Mucosa of gallbladder (tissue), 1 donor: ENCODE measurements at regions not wholly inside any gene's neighbourhood (a gene's known extent, or its start where the extent isn't known, plus 50 kb on each side); places are given as distances from the start of the nearest gene placed in this dataset.

Experiments used
- DNase-seq: peaks from one replicate; pipeline ENCODE4 v3.0.0-alpha.2; 2020; ENCODE audit warnings: low spot score
- donor health status: DM: no; HTN: no; CAD: no.

DNA sequence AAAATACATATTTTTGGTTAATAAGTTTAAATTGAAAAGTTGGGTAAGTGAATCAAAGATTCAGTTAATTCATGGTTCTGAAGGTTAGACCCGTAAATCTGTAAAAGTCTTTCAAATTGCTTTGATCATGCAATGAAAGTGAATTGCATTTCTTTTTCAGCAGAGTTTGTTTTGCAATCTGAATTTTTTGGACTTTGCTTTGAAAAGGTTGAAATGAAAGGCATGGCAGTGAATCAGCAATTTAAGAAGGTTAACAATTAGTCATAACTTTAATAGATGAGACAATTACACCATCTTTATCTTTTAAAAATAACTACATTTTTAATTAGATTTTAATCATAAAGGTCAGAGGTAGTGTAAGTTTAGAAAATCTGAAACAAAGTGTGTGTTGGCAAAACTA is 310.9 kb upstream of the KCNJ16 start:
- no peak for DNase-seq

DNA sequence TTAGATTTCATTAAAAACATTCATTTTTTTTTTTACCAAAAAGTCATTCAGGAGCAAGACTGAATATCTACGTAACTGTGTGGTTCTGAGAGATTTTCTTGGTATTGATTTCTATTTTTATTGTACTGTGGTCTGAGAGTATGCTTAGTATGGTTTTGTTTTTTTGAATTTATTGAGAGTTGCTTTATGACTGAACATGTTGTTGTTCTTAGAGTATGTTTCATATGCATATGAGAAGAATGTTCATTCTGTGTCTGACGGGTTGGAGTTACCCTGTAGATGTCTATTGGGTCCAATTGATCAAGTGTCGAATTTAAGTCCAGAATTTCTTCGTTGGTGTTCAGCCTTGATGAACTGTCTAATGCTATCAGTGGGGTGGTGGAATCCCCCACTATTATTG is 306.0 kb upstream of the KCNJ16 start:
- DNase-seq = no peak

DNA sequence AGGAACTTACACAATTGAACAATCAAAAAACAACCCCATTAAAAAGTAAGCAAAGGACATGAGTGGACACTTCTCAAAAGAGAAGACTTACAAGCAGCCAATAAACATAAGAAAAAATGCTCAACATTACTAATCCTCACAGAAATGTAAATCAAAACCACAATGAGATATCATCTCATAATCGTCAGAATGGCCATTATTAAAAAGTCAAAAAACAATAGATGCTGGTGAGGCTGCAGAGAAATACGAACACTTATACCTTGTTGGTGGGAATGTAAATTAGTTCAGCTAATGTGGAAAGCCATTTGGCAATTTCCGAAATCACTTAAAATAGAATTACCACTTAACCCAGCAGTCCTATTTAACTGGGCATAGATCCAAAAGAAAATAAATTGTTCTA is 301.9 kb upstream of the KCNJ16 start:
- DNase-seq = no peak

DNA sequence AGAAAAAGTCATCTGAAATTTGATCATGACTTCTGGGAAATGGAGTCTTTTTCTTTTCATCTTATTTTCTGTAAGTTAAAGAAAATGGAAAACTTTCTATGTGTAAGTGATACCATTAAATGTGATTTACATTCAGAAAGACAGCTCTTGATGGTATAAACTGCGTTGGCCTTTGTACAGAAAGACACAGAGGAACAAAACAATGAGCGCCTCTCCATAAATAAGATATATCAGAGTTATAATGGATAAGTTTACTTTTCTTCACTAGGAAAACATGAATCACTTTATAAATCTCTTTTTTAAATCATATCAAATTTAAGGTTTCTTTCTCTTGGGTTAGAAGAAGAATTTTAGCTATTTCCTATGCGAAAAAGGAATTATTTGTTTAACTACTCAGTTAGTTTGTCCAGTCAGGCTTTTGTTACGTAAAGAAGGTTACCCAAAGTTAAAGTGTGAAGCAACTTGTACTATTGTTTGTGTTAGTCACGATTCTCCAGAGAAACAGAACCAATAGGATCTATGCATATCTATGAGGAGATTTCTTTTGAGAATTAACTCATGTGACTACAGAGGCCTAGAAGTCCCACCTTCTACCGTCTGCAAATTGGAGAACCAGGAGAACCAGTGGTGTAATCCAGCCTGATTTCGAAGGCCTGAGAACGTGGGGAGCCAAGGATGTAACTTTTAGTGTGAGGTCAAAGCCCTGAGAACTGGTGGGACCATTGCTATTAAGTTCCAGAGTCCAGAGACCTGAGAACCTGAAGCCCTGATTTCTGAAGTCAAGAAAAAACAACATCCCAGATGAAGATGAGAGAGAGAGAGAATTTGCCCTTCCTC is 295.4 kb upstream of the KCNJ16 start:
- no peak for DNase-seq

DNA sequence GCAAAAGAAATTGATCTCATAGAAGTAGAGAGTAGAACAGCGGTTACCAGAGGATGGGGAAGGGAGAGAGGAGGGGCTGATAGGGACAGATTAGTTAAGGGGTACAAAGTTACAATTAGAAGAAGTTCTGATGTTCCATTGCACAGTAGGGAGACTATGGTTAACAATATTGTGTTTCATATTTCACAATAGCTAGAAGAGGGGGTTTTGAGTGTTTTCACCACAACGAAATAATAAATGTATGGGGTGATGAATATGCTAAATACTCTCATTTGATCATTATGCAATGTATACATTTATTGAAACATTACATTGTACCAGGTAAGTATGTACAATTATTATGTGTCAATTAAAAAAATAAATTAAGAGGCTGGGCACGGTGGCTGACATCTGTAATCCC is 291.2 kb upstream of the KCNJ16 start:
- DNase-seq = no peak

DNA sequence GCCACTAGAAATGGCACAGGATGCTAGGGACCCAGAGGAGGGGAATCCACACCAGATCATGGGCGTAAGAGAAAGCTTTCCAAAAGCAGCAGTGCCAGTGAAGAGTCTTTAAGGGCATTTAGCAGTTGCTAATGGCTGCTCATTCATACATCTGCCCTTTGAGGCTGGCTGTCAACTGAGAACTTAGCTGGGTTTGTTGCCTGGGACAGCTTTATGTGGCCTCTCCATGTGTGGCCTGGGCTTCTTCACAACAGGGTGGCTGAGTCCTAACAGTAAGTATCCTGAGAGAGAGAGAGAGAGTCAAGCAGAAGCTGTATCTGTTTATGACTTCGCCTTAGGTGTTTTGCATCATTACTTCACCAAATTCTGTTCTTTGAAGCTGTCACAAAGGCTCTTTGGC is 286.1 kb upstream of the KCNJ16 start:
- DNase-seq = no peak

DNA sequence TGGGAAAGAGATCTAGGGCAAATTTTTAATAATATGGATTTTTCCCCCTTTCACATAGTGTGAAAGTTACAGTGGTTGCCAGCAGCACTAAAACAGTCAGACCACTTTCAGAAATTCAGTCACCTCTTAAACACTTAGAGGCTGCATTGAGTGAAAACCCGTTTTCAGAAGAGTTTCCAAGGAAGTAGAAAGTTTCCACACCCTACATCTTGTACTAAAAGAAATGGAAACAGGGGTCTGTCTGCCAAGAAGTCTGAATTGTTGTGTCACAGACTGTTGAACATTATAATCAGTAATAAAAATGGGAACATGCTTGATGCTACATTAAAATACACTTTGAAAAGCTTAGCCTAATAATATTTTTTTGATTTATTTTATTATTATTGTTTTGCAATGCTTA is 278.9 kb upstream of the KCNJ16 start:
- no peak for DNase-seq

DNA sequence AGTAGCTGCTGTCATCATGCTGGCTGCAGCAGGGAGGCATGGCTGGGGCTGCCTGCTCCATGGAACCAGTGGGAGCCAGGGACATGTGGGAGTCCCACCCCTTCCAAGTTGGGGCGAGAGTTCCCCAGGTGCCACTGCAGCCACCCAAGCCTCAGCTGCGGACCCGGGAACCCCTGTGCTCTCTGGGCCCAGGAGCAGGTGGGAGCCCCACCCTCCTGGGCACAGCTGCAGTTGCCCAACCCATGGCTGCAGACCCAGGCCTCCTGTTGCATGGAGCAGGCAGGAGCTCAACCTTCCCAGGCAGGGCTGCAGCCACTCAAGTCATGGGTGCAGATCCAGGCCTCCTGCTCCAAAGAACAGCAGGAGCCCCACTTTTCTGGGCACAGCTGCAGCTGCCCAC is 274.2 kb upstream of the KCNJ16 start:
- DNase-seq = no peak

DNA sequence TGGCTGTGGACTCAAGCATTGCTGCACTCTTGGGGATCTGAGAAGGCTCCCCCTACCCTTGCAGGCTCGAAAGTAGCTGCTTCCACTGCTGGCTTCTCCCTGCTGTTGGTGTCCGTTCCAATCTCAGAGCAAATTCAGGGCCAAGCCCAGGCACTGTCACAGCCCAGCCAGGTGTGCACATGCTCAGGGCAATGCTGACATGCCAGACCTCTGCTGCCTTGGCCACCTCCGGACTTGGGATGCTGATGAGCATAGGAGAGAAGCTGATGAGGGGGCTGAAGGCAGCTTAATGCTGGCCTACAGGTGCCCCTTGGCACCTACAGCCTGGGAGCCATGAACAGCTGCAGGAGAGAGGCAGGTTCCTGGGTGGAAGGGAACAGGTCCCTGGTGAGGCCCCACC is 273.7 kb upstream of the KCNJ16 start:
- DNase-seq = no peak

DNA sequence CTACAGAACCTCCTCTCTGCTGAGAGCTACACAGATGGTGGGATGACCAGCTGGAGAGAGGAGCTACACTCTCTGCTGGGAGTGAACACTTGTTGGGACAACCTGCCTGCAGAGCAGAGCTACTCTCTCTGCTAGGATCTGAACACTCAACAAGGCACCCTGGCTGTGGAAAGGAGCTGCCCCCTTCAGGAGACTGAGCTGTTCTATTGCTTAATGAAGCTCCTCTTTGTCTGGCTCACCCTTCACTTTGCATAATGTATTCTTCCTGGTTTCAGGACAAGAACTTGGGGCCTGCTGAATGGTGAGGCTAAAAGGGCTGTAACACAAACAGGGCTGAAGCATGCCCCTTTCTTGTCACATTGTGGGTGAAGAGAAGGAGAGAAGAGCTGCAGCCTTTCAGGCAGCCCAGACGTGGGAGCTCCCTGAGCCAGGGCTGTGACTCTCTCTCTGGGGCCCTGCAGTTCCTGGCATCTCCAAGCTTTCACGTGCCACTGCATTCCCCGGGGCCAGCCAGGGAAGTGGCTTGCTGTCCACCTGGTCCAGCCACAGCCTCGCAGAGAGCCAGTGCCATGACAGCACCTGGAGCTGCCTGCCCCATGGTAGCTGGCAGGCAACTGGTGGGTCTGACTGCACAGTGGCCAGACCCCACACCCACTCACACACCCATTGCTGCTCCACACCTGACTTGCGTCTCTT is 272.8 kb upstream of the KCNJ16 start:
- no peak for DNase-seq

DNA sequence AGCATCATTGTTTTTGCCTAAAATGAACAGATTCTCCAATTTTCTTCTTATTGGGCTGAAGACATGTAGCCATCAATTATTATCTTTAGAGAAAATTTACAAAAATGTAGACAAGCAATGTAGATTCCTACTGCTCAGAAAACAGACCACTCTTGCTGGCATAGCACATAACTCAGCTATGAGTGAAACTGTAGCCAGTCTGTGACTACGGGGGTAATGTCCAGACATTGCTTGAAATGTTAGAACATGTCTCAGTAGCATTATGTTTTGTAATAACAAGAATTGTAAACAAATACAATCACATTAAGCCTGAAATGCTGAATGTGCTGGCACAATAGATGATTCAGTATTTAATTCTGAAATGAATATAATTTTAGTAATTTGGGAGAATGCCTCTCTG is 265.7 kb upstream of the KCNJ16 start:
- DNase-seq = no peak

DNA sequence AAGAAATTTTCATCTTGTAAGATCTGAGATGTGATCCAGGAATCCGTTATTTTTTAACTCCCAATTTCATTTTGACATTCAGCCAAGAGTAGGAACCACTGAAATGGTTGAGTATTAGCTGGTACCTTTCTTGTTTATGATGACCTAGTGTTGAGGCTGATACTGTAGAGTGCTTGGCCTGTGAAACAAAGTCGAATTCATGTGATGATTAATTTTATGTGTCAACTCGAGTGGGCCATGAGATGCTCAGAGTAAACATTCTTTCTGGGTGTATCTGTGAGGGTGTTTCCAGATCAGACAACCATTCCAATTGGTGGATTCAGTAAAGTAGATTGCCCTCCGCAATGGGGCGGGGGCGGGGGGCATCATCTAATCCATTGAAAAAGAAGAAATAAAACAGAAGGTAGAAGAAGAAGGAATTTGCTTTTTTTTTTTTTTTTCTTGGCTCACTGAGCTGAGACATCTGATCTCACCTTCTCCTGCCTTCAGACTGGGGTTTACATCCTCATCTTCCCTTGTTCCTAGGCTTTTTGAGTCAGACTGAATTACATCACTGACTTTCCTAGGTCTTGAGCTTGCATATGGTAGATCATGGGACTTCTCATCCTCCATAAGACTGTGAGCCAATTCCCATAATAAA is 264.6 kb upstream of the KCNJ16 start:
- no peak for DNase-seq

DNA sequence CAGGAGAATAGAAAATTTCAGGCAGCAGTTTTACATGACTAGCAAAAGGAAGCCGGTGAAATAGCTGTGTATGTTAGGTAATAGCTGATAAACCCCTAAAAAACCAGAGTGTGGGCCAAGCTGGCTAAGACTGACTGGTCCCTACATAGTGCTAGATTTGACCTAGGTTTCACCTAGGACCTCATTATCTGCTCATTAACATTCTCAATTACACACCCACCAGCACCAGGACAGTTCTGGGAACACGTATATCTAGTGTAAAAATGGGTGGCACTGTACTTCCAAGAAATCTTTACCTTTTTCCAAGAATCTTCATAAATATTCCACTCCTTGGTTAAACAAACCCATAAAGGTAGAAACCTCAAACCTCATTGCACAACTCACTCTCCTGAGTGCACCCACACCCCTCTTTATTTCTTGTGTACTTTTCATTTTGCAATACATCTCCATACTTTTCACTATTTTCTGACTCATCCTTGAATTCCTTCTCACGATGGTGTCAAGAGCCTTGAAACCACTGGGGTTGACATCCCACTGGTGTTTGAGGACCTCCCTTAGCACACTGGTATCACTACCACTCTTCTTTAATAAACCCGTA is 262.7 kb upstream of the KCNJ16 start:
- no peak for DNase-seq

DNA sequence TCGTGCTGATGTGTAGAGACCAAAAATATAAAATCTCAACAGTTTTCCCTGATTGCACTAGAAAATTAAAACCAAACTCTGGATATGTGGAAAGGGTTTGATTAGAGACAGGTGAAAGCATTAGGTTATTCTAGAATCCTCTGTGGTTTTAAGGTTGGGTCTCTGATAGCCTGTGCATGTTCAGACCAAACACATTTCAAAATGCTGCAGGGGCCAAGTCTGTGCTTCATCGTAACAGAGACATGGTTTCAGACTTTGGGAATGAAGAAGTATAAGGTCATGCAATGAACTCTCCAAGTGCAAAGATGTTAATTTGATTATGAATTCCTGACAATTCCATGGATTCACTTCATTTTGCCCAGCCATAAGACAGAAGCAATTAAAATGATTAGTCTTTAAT is 261.0 kb upstream of the KCNJ16 start:
- DNase-seq = no peak

DNA sequence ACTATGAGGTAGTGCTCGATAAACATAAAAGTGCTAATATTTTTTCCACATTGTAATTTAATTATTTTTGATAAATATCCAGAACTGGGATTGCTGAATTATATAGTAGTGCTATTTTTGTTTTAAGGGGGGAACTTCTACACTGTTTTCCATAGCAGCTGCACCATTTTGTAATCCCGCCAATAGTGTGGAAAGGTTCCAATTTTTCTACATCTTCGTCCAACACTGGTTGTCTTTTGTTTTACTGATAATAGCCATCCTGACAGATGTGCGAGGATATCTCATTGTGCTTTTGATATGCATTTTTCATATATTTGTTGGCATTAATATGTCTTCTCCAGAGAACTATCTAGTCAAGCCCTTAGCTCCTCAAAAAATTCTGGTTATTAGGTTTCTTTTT is 259.6 kb upstream of the KCNJ16 start:
- DNase-seq = no peak

DNA sequence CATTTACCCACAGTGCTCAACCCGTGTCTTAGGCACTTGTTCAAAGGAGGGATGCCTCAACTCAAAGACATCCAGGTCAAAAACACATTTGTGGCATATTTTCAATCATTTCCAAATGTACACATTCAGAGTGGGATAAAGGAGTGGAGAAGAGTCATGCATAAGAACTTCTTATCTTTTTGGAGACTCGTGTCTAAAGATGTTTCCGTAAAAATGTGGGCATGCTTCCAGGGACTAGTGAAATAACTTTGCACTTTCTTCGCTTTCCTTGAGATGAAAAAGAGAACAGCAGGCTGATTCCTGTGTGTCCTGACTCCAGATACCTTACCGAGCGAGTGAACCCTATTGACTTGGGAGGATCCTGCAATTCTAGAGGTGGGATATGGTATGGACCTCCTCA is 256.6 kb upstream of the KCNJ16 start:
- DNase-seq = no peak

DNA sequence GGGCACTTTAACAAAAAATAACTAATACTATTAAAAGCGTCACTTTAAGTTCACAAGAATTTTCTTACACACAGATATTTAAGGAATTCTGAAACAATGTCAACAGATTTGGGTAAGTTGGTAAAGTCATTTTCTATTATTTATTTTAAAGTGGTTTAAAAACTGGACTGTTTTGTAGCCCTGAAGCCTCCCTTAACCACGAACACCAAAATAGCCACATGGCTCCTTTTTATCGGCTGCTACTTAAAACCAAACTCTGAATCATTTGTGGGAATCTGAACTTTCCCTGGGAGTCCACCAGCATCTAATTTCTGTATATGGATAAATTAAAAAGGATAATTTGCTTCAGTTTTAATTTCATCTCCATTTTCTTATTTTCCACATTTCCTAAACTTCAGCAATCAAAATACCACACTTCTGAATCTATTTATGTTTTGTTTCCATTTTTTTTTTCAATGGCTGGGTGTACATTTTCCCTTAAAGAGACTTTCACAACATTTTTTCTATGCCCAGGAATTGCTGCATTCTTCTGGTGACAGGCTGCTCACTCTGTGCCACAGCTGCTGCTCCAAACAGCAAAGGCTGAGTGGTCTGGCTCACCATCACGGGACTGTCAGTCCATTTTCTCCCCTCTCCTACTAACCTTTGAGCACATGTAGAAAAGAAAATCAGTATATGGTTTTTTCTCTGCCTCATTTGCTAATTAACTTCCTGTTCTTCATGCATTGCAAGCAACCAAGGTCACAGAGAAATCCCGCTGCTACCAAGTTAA is 255.5 kb upstream of the KCNJ16 start:
- no peak for DNase-seq

DNA sequence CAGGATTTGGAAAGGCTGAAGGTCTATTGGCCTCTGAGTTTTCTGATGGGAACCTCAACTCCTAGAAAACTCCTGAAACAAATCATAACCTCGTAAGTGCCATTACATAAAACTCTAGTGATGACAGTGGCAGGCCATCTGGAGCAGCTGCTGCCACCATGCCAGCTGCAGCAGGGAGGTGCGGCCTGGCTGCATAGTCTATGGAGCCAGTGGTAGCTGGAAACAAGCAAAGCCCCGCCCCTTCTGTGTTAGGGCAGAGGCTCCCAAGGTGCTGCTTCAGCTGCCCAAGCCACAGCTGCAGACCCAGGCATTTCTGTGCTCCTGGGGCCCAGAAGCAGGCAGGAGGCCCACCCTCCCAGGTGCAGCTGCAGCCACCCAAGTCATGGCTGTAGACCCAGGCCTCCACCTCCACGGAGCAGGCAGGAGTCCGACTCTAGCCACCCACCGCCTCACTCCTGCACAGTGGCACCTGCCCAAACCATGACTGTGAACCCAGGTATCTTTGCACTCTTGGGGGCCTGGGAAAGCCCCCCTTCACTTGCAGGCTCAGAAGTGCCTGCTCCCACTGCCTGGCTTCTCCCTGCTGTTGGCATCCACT is 254.1 kb upstream of the KCNJ16 start:
- no peak for DNase-seq

DNA sequence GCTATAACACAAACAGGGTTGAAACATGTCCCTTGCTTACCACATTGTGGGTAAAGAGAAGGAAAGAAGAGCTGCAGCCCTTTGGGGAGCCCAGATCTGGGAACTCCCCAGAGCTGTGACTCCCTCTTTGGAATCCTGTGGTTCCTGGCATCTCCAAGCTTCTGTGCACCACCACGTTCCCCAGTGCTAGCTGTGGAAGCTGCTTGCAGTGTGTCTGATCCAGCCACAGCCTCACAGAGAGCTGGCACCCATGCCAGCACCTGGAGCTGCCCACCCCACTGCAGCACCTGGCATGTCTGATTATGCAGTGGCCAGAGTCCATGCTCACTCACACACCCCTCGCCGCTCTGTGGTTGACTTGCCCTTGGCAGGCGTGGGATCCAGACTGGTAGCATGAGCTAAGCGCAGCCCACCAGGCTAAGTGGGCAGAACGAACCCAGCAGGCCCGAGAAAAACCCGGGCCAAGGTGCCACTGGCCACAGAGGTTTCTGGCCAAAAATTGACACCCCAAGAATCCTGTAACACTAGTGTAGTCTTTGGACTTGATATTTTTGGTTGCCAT is 252.6 kb upstream of the KCNJ16 start:
- no peak for DNase-seq

DNA sequence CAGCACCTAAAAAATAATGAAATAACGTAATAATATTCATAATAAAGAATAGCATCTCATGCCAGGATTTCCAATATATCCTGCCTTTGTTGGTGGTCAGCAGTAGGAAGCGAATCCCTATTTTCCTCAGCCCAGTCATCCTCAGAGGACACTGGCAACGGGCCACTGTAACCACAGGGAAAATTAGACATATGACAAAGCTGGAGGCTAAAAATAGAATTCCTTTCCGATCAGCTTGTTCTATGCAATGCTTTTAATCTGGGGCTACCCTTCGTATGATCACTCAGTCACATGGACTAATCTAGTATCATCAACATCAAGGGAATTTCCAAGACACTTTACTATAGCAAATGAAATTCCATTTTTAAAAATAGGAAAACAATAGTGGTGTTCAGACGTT is 246.9 kb upstream of the KCNJ16 start:
- no peak for DNase-seq

DNA sequence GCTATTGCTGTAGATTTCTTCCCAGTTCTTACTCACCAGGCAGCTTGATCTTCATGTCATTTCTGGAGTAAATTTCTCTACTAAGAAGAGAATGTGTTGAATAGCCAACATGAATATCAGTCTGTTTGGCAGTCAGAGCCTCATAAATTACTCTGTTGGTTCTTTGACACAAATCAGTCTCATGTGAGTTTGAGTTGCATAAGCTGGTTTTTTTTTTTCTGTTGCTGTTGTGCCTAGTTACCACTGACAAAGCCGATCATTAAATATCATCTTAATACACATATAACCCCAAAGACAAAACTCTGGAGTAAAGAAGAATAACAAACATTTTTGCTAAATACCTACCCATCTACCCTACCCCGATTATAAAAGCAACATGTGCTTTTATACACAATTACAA is 240.5 kb upstream of the KCNJ16 start:
- DNase-seq = no peak
